ENCODE measurements at regions not wholly inside any gene's neighbourhood (a gene's known extent, or its start where the extent isn't known, plus 50 kb on each side); places are given as distances from the start of the nearest gene placed in this dataset.

- no peak for DNase-seq (ENCODE audit: low spot score)
Measured at GRCh38 chr2:129709956-129710598, 269.4 kb upstream of the RAB6C start.

GRCh38 chr2:129710670-129711495 lies 268.6 kb upstream of the RAB6C start:
- DNase-seq (ENCODE audit: low spot score): no peak

- DNase-seq (ENCODE audit: low spot score): no peak
Measured at GRCh38 chr2:129711816-129712675, 267.4 kb upstream of the RAB6C start.

GRCh38 chr2:129712676-129712985 lies 266.8 kb upstream of the RAB6C start:
- no peak for DNase-seq (ENCODE audit: low spot score)

GRCh38 chr2:129713337-129713736 lies 266.1 kb upstream of the RAB6C start:
- no peak for DNase-seq (ENCODE audit: low spot score)

GRCh38 chr2:129716781-129717559 lies 262.5 kb upstream of the RAB6C start:
- no peak for DNase-seq (ENCODE audit: low spot score)

GRCh38 chr2:129717560-129718130 lies 261.8 kb upstream of the RAB6C start:
- no peak for DNase-seq (ENCODE audit: low spot score)

GRCh38 chr2:129719335-129719734 lies 260.1 kb upstream of the RAB6C start:
- no peak for DNase-seq (ENCODE audit: low spot score)

- no peak for DNase-seq (ENCODE audit: low spot score)
Measured at GRCh38 chr2:129720360-129720759, 259.1 kb upstream of the RAB6C start.

- no peak for DNase-seq (ENCODE audit: low spot score)
Measured at GRCh38 chr2:129720761-129721160, 258.7 kb upstream of the RAB6C start.

- no peak for DNase-seq (ENCODE audit: low spot score)
Measured at GRCh38 chr2:129721236-129721635, 258.2 kb upstream of the RAB6C start.

- no peak for DNase-seq (ENCODE audit: low spot score)
Measured at GRCh38 chr2:129721846-129722245, 257.6 kb upstream of the RAB6C start.

- no peak for DNase-seq (ENCODE audit: low spot score)
Measured at GRCh38 chr2:129722306-129723019, 257.0 kb upstream of the RAB6C start.

- no peak for DNase-seq (ENCODE audit: low spot score)
Measured at GRCh38 chr2:129723277-129724020, 256.0 kb upstream of the RAB6C start.

GRCh38 chr2:129724021-129724757 lies 255.3 kb upstream of the RAB6C start:
- DNase-seq (ENCODE audit: low spot score): no peak

- DNase-seq (ENCODE audit: low spot score): no peak
Measured at GRCh38 chr2:129726216-129726615, 253.2 kb upstream of the RAB6C start.

GRCh38 chr2:129727286-129727685 lies 252.2 kb upstream of the RAB6C start:
- DNase-seq (ENCODE audit: low spot score): no peak

- DNase-seq (ENCODE audit: low spot score): no peak
Measured at GRCh38 chr2:129728035-129728972, 251.2 kb upstream of the RAB6C start.
